Spleen (tissue), 7 donors: ENCODE measurements at regions not wholly inside any gene's neighbourhood (a gene's known extent, or its start where the extent isn't known, plus 50 kb on each side); places are given as distances from the start of the nearest gene placed in this dataset.

ENCODE experiments used
- CTCF ChIP-seq, 11 experiments: fragments of 200-600 bp in 7 of 11; fragments of 450-650 bp in 4 of 11; sonication (generic) in 4 of 11; IDR thresholded peaks in 8 of 11; conservative IDR thresholded peaks in 3 of 11; 1 replicate in 7 of 11; 2 replicates in 4 of 11; pipeline versions ENCODE4 v1.4.0 to v1.8.0; 2016 to 2021; ENCODE audit warnings: antibody characterized with exemption in 11 of 11, inconsistent platforms in 4 of 11, mild to moderate bottlenecking in 1 of 11
- POLR2A ChIP-seq, 3 donors: fragments of 450-650 bp; IDR thresholded peaks; one replicate each; pipeline ENCODE4 v1.5.1; 2017; ENCODE audit warnings: antibody characterized with exemption in 3 of 3, mild to moderate bottlenecking in 1 of 3
- POLR2AphosphoS5 ChIP-seq, 3 donors: sonication (generic); formaldehyde crosslinking; IDR thresholded peaks; one replicate each; pipeline ENCODE4 v1.5.1; 2017; ENCODE audit warnings: antibody characterized with exemption in 3 of 3
- donor health status: DM: no; HTN: no; CAD: no; lungs with moderate emphysema.
- donor health status: DM: no; HTN: no; CAD: no.
- donor health status: DM: no; HTN: no; CAD: no.

- TF ChIP-seq CTCF (IDR thresholded peaks at IDR 0.05 in 8 of 11, conservative IDR thresholded peaks at IDR 0.05 in 3 of 11) (no peak), POLR2A (IDR thresholded peaks at IDR 0.05) (no peak), POLR2AphosphoS5 (IDR thresholded peaks at IDR 0.05) (no peak)
Measured at GRCh38 chr6:105550955-105551620, 148.2 kb upstream of the PREP start.
